PC-9 (cell line): ENCODE measurements at regions not wholly inside any gene's neighbourhood (a gene's known extent, or its start where the extent isn't known, plus 50 kb on each side); places are given as distances from the start of the nearest gene placed in this dataset.

Source experiments
- BruUV-seq: library from RNA; stranded (reverse); fragments of 400-500 nt; replicated peaks from 2 replicates; lab custom pipeline; 2021; lab: Mats Ljungman, UMichigan
- CTCF ChIA-PET: fragments of 300-600 bp; sonication (Branson Sonifier 250); formaldehyde crosslinking; loops from one replicate; lab custom pipeline; 2022; ENCODE audit warnings: antibody characterized with exemption; lab: Charles Lee
- POLR2A ChIA-PET: fragments of 300-600 bp; sonication (Branson Sonifier 250); formaldehyde crosslinking; loops from one replicate; lab custom pipeline; 2022; ENCODE audit warnings: antibody characterized with exemption; ENCODE audit not compliant: unreplicated experiment; lab: Charles Lee
- DNase-seq, 2 experiments: peaks; one replicate each; pipeline versions ENCODE4 v3.0.0 to v3.0.0-alpha.2; 2015 to 2022; ENCODE audit warnings: mixed read lengths in 1 of 2
- H2AFZ ChIP-seq: fragments of 200-600 bp; sonication (generic); 2 replicates; pipeline ENCODE4 v1.8.1; 2017; ENCODE audit warnings: antibody characterized with exemption
- H3F3A ChIP-seq: fragments of 200-600 bp; sonication (generic); 2 replicates; pipeline ENCODE4 v1.8.1; 2017; ENCODE audit warnings: antibody characterized with exemption, mild to moderate bottlenecking, low read depth; ENCODE audit not compliant: insufficient read depth
- H3K27ac ChIP-seq: fragments of 200-600 bp; sonication (generic); 2 replicates; pipeline ENCODE4 v1.6.1; 2016; ENCODE audit warnings: mixed run types
- H3K27me3 ChIP-seq: fragments of 200-600 bp; sonication (generic); 2 replicates; pipeline ENCODE4 v1.6.1; 2016; ENCODE audit warnings: low read depth, mixed run types; ENCODE audit not compliant: insufficient read depth
- H3K36me3 ChIP-seq: fragments of 200-600 bp; sonication (generic); 2 replicates; pipeline ENCODE4 v1.6.1; 2016; ENCODE audit warnings: low read depth, mixed run types
- H3K4me1 ChIP-seq: fragments of 200-600 bp; sonication (generic); replicated peaks from 2 replicates; pipeline ENCODE4 v1.6.1; 2016; ENCODE audit warnings: mixed run types; ENCODE audit not compliant: insufficient read depth
- H3K4me2 ChIP-seq: fragments of 200-600 bp; sonication (generic); 2 replicates; pipeline ENCODE4 v1.6.1; 2017; ENCODE audit warnings: mixed run types
- H3K4me3 ChIP-seq: fragments of 200-600 bp; sonication (generic); 2 replicates; pipeline ENCODE4 v1.6.1; 2016; ENCODE audit warnings: mixed run types
- H3K79me2 ChIP-seq: fragments of 200-600 bp; sonication (generic); 2 replicates; pipeline ENCODE4 v1.6.1; 2017; ENCODE audit warnings: low read depth, mixed run types
- H3K9me2 ChIP-seq: fragments of 200-600 bp; sonication (generic); 2 replicates; pipeline ENCODE4 v1.8.1; 2017; ENCODE audit warnings: mild to moderate bottlenecking; ENCODE audit not compliant: insufficient read depth
- H3K9me3 ChIP-seq: fragments of 200-600 bp; sonication (generic); 2 replicates; pipeline ENCODE4 v1.8.1; 2016; ENCODE audit warnings: low read depth; ENCODE audit not compliant: insufficient read depth
- H4K20me1 ChIP-seq: fragments of 200-600 bp; sonication (generic); 2 replicates; pipeline ENCODE4 v1.8.1; 2017; ENCODE audit not compliant: insufficient read depth
- CTCF ChIP-seq: fragments of 200-600 bp; sonication (generic); conservative IDR thresholded peaks from 2 replicates; pipeline ENCODE4 v1.6.1; 2017; ENCODE audit warnings: mixed run types, antibody characterized with exemption, mild to moderate bottlenecking, moderate library complexity
- EZH2 ChIP-seq: fragments of 200-600 bp; sonication (generic); IDR thresholded peaks from 2 replicates; pipeline ENCODE4 v1.8.0; 2017; ENCODE audit warnings: antibody characterized with exemption, low read depth
- intact Hi-C: fragments of 100-400 bp; cut with micrococcal nuclease; formaldehyde crosslinking; loops from one replicate; pipeline ENCODE4 v1.10.0; 2022; ENCODE audit not compliant: unreplicated experiment

GRCh38 chr6:71119560-71119959 is 162.7 kb upstream of the B3GAT2 start:
- DNase-seq, result no peak
- Histone ChIP-seq H3K4me3 (no peak overlapping the region), H3K9me3 (no peaks in the 10 kb centered on the region; the same call in 1 of the 2 replicates), H3K27me3 (no peaks in the 10 kb centered on the region), H3K79me2 (no peaks in the 10 kb centered on the region), H4K20me1 (no peaks in the 10 kb centered on the region), H3K9me2 (no peaks in the 10 kb centered on the region), H2AFZ (no peak overlapping the region), H3K36me3 (no peaks in the 10 kb centered on the region), H3K4me2 (no peak overlapping the region), H3K27ac (no peak overlapping the region), H3F3A (no peaks in the 10 kb centered on the region), H3K4me1 (no peaks in the 10 kb centered on the region)
- POLR2A ChIA-PET, result no interaction called here
- CTCF ChIA-PET, result no interaction called here
- BruUV-seq, result no TSS peak
- intact Hi-C loops, result no loop called here
- TF ChIP-seq CTCF (no peak), EZH2 (no peak)

GRCh38 chr6:71123051-71123450 is 165.6 kb upstream of the OGFRL1 start:
- H3K4me1 ChIP-seq, result no peaks in the 10 kb centered on the region
- H4K20me1 ChIP-seq, result no peaks in the 10 kb centered on the region
- H3K4me2 ChIP-seq, result no peak overlapping the region
- no peaks in the 10 kb centered on the region for H3F3A ChIP-seq
- BruUV-seq, result no TSS peak
- no peak overlapping the region for H2AFZ ChIP-seq
- intact Hi-C loops, result no loop called here
- H3K9me2 ChIP-seq, result no peaks in the 10 kb centered on the region
- no peak overlapping the region for H3K27ac ChIP-seq
- no peak overlapping the region for H3K4me3 ChIP-seq
- H3K36me3 ChIP-seq, result no peaks in the 10 kb centered on the region
- ChIA-PET CTCF (no interaction called here), POLR2A (no interaction called here)
- no peak for TF ChIP-seq EZH2
- no peak for TF ChIP-seq CTCF
- DNase-seq, result no peak
- H3K79me2 ChIP-seq, result no peaks in the 10 kb centered on the region
- H3K27me3 ChIP-seq, result no peaks in the 10 kb centered on the region
- no peaks in the 10 kb centered on the region; the same call in 1 of the 2 replicates for H3K9me3 ChIP-seq

- no TSS peak for BruUV-seq
- H3K36me3 ChIP-seq, result no peaks in the 10 kb centered on the region
- POLR2A ChIA-PET, result no interaction called here
- no peaks in the 10 kb centered on the region for H3K9me2 ChIP-seq
- CTCF ChIA-PET, result interaction anchor here (0.7 kb wide), 1 partner anchor 257 kb away, joined by 3 read pairs; no protein-coding TSS in a partner anchor
- no peak overlapping the region for H3K4me2 ChIP-seq
- H3K27ac ChIP-seq, result no peak overlapping the region
- H3K27me3 ChIP-seq, result no peaks in the 10 kb centered on the region
- no peak for DNase-seq
- no peaks in the 10 kb centered on the region for H3K4me1 ChIP-seq
- intact Hi-C loops, result no loop called here
- TF ChIP-seq EZH2 (no peak), CTCF (no peak)
- no peaks in the 10 kb centered on the region for H3F3A ChIP-seq
- H4K20me1 ChIP-seq, result no peaks in the 10 kb centered on the region
- no peaks in the 10 kb centered on the region; the same call in 1 of the 2 replicates for H3K9me3 ChIP-seq
- no peaks in the 10 kb centered on the region for H3K79me2 ChIP-seq
- no peak overlapping the region for H3K4me3 ChIP-seq
- no peak overlapping the region for H2AFZ ChIP-seq
These were observed 164.3 kb upstream of the OGFRL1 start for GRCh38 chr6:71124340-71124739.
